Hepatocyte (in vitro differentiated cells): ENCODE measurements at regions not wholly inside any gene's neighbourhood (a gene's known extent, or its start where the extent isn't known, plus 50 kb on each side); places are given as distances from the start of the nearest gene placed in this dataset.
"Not testable (repeated sequence)": the region's sequence is repeated elsewhere in the genome, so short reads cannot be mapped to it uniquely, and the experiment has no call there.

Experiments
- DNase-seq: peaks from one replicate; pipeline ENCODE4 v3.0.0-alpha.2; 2016; ENCODE audit warnings: low spot score
- H2AFZ ChIP-seq: fragments of 200-600 bp; sonication (generic); 2 replicates; pipeline ENCODE4 v1.6.0; 2016; ENCODE audit warnings: antibody characterized with exemption, mild to moderate bottlenecking
- H3K27ac ChIP-seq: fragments of 200-600 bp; sonication (generic); 2 replicates; pipeline ENCODE4 v1.5.1; 2016; ENCODE audit warnings: mild to moderate bottlenecking
- H3K27me3 ChIP-seq: fragments of 200-600 bp; sonication (generic); 2 replicates; pipeline ENCODE4 v1.6.1; 2016
- H3K36me3 ChIP-seq: fragments of 200-600 bp; sonication (generic); replicated peaks from 2 replicates; pipeline ENCODE4 v1.5.1; 2016; ENCODE audit warnings: low read depth; ENCODE audit not compliant: insufficient read depth
- H3K4me1 ChIP-seq: fragments of 200-600 bp; sonication (generic); 2 replicates; pipeline ENCODE4 v1.5.1; 2016; ENCODE audit warnings: mild to moderate bottlenecking, moderate library complexity; ENCODE audit not compliant: insufficient read depth
- H3K4me2 ChIP-seq: fragments of 200-600 bp; sonication (generic); 2 replicates; pipeline ENCODE4 v1.6.0; 2016
- H3K4me3 ChIP-seq: fragments of 200-600 bp; sonication (generic); 2 replicates; pipeline ENCODE4 v1.5.1; 2016; ENCODE audit warnings: mild to moderate bottlenecking
- H3K79me2 ChIP-seq: fragments of 200-600 bp; sonication (generic); 2 replicates; pipeline ENCODE4 v1.6.0; 2017; ENCODE audit warnings: mild to moderate bottlenecking
- H3K9me2 ChIP-seq: fragments of 200-600 bp; sonication (generic); replicated peaks from 2 replicates; pipeline ENCODE4 v1.6.0; 2017; ENCODE audit warnings: mild to moderate bottlenecking; ENCODE audit not compliant: insufficient read depth
- H3K9me3 ChIP-seq: fragments of 200-600 bp; sonication (generic); 2 replicates; pipeline ENCODE4 v1.5.1; 2016; ENCODE audit warnings: low read depth, mild to moderate bottlenecking
- H4K20me1 ChIP-seq: fragments of 200-600 bp; sonication (generic); 2 replicates; pipeline ENCODE4 v1.6.0; 2016; ENCODE audit warnings: mild to moderate bottlenecking; ENCODE audit not compliant: insufficient read depth, poor library complexity, severe bottlenecking
- EZH2 ChIP-seq: fragments of 200-600 bp; sonication (generic); IDR thresholded peaks from 2 replicates; pipeline ENCODE4 v1.6.1; 2016; ENCODE audit warnings: antibody characterized with exemption, mild to moderate bottlenecking, borderline replicate concordance
- EZH2phosphoT487 ChIP-seq: fragments of 200-600 bp; sonication (generic); IDR thresholded peaks from one replicate; pipeline ENCODE4 v1.6.1; 2018; ENCODE audit warnings: antibody characterized with exemption, mild to moderate bottlenecking, low read depth, moderate library complexity; ENCODE audit not compliant: unreplicated experiment, severe bottlenecking
- WGBS: methylation state at CpG from one replicate; pipeline ENCODE4 v1.1.6; 2016; ENCODE audit warnings: low lambda C conversion rate; ENCODE audit errors: missing lambda C conversion rate; 5-methylcytosine and 5-hydroxymethylcytosine counted together
- TF ChIP-seq, protein P1 (sequence below): fragments of 200-600 bp; sonication (generic); IDR thresholded peaks from 2 replicates; pipeline ENCODE4 v1.5.1; 2016; ENCODE audit warnings: antibody characterized with exemption, mild to moderate bottlenecking; ENCODE audit not compliant: poor library complexity

DNA sequence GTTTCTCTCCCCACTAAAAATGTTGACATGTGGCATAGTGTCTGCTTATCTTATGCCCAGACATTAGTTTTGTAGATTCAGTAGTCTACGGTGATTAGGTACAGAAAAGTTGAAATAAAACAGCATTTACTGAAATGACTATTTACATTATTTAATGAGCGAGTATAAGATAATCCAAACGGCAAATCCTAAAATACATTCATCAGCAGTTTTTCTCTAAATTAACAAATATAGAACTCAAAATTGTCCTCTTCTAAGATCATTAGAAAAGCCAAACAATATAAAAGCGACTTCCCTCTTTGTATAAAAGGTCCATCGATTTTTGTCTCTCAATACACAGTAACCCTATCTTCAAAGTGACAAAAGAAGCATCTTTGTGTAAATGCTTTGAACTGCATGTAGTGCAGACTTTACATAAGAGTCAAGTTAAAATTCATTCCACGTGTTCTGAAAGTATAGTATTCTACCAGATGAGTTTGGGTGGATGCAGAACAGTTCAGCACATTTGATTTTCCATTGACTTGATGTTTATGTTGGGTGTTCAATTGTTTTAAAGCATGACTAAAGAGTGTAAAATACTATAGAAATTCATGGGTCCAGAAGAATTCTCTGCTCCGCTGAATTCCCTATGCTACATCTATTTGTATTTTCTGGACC lies 480.8 kb upstream of the DPH6 start:
- no peaks in the 10 kb centered on the region for H4K20me1 ChIP-seq
- no peak overlapping the region for H2AFZ ChIP-seq
- no peaks in the 10 kb centered on the region for H3K79me2 ChIP-seq
- no peaks in the 10 kb centered on the region for H3K27me3 ChIP-seq
- TF ChIP-seq EZH2phosphoT487 = no peak
- TF ChIP-seq, protein P1, sequence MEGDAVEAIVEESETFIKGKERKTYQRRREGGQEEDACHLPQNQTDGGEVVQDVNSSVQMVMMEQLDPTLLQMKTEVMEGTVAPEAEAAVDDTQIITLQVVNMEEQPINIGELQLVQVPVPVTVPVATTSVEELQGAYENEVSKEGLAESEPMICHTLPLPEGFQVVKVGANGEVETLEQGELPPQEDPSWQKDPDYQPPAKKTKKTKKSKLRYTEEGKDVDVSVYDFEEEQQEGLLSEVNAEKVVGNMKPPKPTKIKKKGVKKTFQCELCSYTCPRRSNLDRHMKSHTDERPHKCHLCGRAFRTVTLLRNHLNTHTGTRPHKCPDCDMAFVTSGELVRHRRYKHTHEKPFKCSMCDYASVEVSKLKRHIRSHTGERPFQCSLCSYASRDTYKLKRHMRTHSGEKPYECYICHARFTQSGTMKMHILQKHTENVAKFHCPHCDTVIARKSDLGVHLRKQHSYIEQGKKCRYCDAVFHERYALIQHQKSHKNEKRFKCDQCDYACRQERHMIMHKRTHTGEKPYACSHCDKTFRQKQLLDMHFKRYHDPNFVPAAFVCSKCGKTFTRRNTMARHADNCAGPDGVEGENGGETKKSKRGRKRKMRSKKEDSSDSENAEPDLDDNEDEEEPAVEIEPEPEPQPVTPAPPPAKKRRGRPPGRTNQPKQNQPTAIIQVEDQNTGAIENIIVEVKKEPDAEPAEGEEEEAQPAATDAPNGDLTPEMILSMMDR = no peak
- TF ChIP-seq EZH2 = no peak
- no peak overlapping the region for H3K27ac ChIP-seq
- 71% methylated on average over 7 of the region's 7 CpGs for WGBS
- no peaks in the 10 kb centered on the region for H3K4me1 ChIP-seq
- no peaks in the 10 kb centered on the region for H3K36me3 ChIP-seq
- H3K4me3 ChIP-seq = no peak overlapping the region
- no peak overlapping the region for H3K4me2 ChIP-seq
- H3K9me3 ChIP-seq = no peaks in the 10 kb centered on the region
- H3K9me2 ChIP-seq = no peaks in the 10 kb centered on the region
- DNase-seq = no peak

- no peak for DNase-seq
- Histone ChIP-seq H3K4me1 (no peaks in the 10 kb centered on the region), H2AFZ (no peak overlapping the region), H4K20me1 (no peaks in the 10 kb centered on the region), H3K27ac (no peak overlapping the region), H3K79me2 (no peaks in the 10 kb centered on the region), H3K27me3 (no peaks in the 10 kb centered on the region), H3K4me3 (no peak overlapping the region), H3K36me3 (no peaks in the 10 kb centered on the region), H3K4me2 (no peak overlapping the region), H3K9me2 (no peaks in the 10 kb centered on the region), H3K9me3 (no peaks in the 10 kb centered on the region)
- 61% methylated on average over 5 of the region's 5 CpGs for whole genome bisulfite sequencing
- TF ChIP-seq EZH2phosphoT487 (no peak), EZH2 (no peak)
- TF ChIP-seq, protein P1 = no peak
Measured at GRCh38 chr15:36029606-36030210, 483.7 kb upstream of the DPH6 start.

DNA sequence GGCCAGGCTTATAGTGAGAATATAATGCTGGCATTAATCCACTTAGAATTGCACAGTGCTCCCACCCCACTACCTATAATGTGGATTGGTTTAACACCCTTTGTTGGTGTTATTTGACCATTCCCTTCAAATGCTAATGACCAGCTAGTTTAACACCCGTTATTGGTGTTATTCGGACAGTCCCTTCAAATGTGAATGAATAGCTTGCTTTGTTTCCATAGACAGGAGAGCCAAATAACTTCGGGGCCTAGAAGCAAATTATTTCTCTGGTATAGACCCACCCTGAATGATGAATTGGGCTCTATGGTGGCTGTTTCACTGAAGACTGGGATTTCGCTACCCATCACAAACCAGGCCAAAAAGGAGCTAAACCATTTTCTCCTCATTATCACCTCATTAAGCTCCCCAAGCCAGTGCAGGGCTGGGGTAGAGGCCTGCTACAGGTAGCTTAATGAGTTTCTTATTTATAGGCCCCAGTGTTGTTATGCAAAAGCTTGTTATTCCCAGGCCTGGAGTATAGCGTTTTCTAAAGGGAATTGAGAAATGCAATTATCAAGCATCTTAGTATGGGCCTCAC lies 494.1 kb upstream of the DPH6 start:
- no peak overlapping the region for H3K27ac ChIP-seq
- H2AFZ ChIP-seq = no peak overlapping the region
- WGBS = 72% methylated on average over 5 of the region's 5 CpGs
- no peaks in the 10 kb centered on the region for H4K20me1 ChIP-seq
- no peaks in the 10 kb centered on the region for H3K4me1 ChIP-seq
- H3K27me3 ChIP-seq = no peaks in the 10 kb centered on the region
- no peaks in the 10 kb centered on the region for H3K79me2 ChIP-seq
- H3K9me3 ChIP-seq = no peaks in the 10 kb centered on the region
- H3K36me3 ChIP-seq = no peaks in the 10 kb centered on the region
- no peak overlapping the region for H3K4me3 ChIP-seq
- H3K4me2 ChIP-seq = no peak overlapping the region
- H3K9me2 ChIP-seq = no peaks in the 10 kb centered on the region
- TF ChIP-seq EZH2 = no peak
- TF ChIP-seq, protein P1 = no peak
- TF ChIP-seq EZH2phosphoT487 = no peak
- DNase-seq = no peak

DNA sequence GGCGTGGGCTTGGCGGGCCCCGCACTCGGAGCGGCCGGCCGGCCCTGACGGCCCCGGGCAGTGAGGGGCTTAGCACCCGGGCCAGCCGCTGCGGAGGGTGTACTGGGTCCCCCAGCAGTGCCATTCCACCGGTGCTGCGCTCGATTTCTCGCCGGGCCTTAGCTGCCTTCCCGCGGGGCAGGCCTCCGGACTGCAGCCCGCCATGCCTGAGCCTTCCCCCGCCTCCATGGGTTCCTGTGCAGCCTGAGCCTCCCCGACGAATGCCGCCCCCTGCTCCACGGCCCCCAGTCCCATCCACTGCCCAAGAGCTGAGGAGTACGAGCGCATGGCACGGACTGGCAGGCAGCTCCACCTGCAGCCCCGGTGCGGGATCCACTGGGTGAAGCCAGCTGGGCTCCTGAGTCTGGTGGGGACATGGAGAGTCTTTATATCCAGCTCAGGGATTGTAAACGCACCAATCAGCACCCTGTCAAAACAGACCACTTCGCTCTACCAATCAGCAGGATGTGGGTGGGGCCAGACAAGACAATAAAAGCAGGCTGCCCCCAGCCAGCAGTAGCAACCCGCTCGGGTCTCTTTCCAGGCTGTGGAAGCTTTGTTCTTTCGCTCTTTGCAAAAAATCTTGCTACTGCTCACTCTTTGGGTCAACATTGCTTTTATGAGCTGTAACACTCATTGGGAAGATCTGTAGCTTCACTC lies 501.2 kb upstream of the DPH6 start:
- not testable (repeated sequence) for H3K9me3 ChIP-seq, H2AFZ ChIP-seq, H3K4me1 ChIP-seq, H3K9me2 ChIP-seq, H3K4me3 ChIP-seq, H3K79me2 ChIP-seq, DNase-seq, H4K20me1 ChIP-seq, H3K36me3 ChIP-seq, H3K4me2 ChIP-seq, H3K27me3 ChIP-seq, H3K27ac ChIP-seq
- 97% methylated on average over 17 of the region's 36 CpGs for WGBS
